GM21447 (cell line): ENCODE measurements at regions not wholly inside any gene's neighbourhood (a gene's known extent, or its start where the extent isn't known, plus 50 kb on each side); places are given as distances from the start of the nearest gene placed in this dataset.

ENCODE experiments used
- ATAC-seq: cut with Tn5 transposase; IDR thresholded peaks from one replicate; pipeline ENCODE4 v1.9.1; 2021; ENCODE audit not compliant: unreplicated experiment

DNA sequence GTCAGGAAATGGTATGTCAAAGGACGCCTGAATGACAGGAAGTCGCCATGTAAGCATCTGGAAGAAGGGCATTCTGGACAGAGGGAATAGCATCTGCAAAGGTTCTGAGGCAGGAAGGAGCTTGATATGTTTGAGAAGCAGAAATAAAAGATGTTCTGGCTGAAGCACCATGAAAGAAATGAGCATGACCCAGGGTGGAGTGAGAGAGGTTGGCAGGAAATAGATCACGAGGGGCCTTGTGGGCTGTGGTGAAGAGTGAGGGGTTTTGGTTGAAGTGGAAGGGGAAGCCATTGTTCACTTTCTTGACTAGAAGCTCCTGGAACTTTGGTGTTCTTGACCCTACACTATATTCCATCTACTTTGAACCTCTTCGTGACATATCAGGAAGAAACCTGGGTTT, 99.4 kb upstream of the PARP11 start:
- no peak for ATAC-seq

GRCh38 chr12:3968523-3968922, 95.3 kb upstream of the PARP11 start:
- ATAC-seq, result no peak

- no peak for ATAC-seq
Observed at GRCh38 chr12:3967556-3968160, 94.5 kb upstream of the PARP11 start.

DNA sequence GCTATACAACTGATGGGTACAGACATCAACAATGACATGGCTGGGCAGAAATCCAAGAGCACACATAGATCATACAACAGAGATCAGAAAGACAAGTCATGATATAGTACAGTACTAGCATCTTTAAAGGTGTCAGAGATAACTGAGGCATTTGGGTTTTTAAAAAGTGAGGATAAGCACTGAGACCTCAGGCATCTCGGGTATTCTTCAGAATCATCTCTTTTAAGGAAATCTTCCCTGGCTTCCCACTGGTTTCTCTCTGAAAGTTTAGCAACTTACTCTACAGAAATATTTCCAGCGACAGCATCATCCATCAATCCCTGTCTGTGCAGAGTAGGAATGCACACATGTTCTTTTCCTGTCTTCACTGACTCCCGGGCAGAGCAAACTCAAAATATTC, 93.2 kb upstream of the PARP11 start:
- no peak for ATAC-seq

DNA sequence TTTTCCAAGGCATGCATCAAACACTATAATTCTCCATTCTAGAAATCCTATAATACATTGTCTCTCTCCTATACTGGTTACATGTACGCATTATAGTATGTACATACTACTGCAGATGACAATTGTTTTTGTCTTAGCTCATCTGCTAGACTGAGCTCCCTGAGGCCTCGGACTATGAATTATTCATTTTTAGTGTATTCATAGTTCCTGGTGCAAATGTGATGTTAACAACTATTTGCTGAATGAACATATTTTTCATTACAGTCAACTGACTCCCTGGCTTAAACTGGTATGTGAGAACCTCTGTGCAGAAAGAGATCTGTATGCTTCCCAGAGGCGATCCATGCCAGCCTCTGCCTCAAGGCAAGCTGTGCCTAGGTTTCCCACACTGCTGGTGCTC, 91.8 kb upstream of the PARP11 start:
- ATAC-seq, result no peak

DNA sequence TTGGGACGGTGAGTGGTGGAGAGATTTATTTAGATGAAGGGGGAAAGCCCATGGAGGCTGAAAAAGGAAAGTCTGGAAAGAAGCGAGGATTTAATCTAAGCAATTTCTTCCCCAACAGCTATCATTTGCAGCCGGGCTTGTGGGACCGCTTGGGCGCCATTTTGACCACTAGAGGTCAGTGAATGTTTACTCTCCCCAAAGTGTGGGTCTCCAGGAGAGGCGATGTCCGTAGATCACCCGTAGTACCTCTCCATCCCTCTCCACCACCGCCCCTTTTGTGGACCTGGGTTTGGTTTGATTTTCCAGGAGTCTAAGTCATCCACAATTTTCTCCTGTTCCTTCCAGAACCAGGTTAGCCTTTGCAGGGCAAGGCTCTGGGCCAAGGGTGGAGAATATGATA, 91.2 kb upstream of the PARP11 start:
- ATAC-seq, result no peak

DNA sequence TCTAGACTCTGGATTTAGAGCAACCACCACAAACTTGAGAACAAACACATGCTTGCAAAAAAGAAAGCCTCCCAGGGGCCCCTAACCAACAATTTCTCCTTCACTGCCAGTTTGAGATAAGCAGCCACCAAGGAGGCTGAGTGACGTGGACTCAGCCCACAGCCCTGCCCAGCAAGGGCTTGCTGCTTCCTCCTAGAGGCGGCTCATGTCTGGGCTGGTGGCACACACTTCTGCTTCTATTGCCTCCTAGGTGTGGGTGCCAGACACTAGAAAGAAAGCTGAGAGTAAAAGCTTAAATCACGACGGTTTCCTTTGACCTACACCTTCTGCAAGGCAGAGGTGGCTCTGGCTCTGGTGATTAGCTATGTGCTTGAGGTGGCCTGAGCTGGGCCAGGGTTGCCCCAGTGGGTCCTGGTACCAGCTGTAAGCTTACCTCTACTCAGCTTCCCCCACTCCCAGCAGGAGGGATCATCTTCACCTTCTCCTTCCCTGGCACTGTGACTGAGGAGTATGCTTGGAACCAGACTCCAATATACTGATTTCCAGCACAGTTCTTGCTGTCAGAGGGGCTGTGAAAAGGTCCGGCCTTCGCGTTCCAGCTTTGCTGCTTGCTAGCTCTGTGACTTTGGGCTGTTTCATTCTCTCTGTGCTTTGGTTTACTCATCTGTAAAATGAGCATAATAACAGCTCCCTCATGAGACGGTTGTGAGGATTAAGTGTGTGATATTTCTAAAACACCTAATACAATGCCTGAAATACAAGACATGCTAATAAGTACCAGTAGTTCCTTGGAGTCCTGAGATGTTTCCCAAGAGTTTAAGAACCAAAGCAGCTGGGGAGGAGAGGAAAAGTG, 89.7 kb upstream of the PARP11 start:
- ATAC-seq, result no peak

DNA sequence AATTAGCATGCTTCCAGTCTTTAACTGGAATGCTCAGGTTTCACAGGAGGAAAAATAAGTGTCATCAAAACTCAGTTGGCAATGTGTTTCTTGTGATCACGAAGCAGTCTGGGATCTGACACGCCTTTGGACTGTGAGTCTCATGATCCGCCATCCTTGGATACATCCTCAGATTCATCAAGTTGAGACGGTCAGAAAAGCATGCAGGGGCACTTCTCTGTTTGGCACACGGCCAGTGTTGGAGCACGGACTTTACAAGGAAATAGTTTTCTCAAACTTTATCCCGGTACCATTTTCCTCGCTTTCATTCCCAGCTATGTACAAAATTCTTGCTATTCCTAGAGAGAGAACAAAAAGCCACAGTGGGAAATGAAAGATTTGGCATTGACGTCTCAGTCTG, 88.4 kb upstream of the PARP11 start:
- ATAC-seq, result no peak

GRCh38 chr12:3959799-3960560, 86.8 kb upstream of the PARP11 start:
- ATAC-seq, result no peak

DNA sequence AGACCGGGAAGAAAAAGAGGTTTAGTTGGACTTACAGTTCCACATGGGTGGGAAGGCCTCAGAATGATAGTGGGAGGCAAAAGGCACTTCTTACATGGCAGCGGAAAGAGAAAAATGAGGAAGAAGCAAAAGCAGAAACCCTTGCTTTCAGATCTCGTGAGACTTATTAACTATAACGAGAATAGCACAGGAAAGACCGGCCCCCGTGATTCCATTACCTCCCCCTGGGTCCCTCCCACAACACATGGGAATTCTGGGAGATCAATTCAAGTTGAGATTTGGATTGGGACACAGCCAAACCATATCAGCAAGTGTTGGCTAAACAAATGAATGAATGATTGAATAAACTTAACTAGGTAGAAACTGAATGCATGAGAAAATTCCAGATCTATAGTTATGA, 85.3 kb upstream of the PARP11 start:
- no peak for ATAC-seq

- no peak for ATAC-seq
Observed at GRCh38 chr12:3951380-3952135, 78.4 kb upstream of the PARP11 start.

- no peak for ATAC-seq
Observed at GRCh38 chr12:3950714-3951320, 77.6 kb upstream of the PARP11 start.

GRCh38 chr12:3947781-3948180, 74.6 kb upstream of the PARP11 start:
- ATAC-seq, result no peak

- no peak for ATAC-seq
Observed at GRCh38 chr12:3945671-3946070, 72.5 kb upstream of the PARP11 start.

- ATAC-seq, result no peak
Observed at GRCh38 chr12:3944620-3945019, 71.4 kb upstream of the PARP11 start.

DNA sequence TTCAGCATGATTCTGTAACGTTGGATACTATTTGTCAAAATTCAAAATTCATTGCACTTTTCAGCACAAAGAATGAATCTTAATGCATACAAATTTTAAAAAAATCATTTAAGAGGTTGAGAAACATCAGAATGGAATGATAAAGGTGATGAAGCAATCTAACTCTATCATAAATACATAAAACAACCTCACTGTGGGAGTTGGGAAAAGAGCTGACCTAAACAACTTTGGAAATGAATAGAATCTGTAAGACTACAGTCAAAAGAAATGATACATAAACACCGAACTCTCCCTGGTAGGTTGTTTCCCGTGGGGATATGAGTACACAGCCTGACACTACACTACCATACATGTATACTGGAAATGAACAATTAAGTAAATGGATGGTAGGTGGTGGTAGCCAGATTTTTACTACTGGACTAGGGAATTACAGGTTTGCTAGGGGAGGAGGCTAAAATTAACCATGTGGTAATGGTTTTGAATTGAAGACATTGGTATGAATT, 64.9 kb upstream of the PARP11 start:
- no peak for ATAC-seq

- ATAC-seq, result no peak
Observed at GRCh38 chr12:3935078-3935477, 61.9 kb upstream of the PARP11 start.

GRCh38 chr12:3933819-3934192, 60.6 kb upstream of the PARP11 start:
- no peak for ATAC-seq

- no peak for ATAC-seq
Observed at GRCh38 chr12:3933074-3933818, 60.0 kb upstream of the PARP11 start.

DNA sequence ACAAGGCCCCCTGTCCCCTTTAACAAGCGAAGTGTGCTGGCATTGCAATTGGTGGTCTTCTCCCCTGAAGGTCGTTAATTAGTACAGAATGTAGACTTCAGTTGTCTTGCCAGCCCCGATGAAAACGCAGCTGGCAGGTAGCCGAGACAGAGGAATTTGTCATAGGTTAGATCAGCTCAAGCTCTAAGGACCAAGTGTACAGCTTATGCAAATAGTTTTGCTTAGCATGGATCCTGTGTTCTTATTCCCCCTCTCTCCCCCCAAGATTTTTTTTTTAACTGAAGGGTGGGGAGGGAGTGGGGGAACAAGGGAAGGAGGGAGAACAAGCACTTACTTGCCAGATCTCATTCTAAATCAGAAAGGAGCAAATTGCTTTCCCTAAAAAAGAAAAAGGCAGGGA, 58.6 kb upstream of the PARP11 start:
- no peak for ATAC-seq
